Breast epithelium (tissue), 3 donors: ENCODE measurements at regions not wholly inside any gene's neighbourhood (a gene's known extent, or its start where the extent isn't known, plus 50 kb on each side); places are given as distances from the start of the nearest gene placed in this dataset.

Source experiments
- POLR2AphosphoS5 ChIP-seq, 3 donors: sonication (generic); formaldehyde crosslinking; IDR thresholded peaks; one replicate each; pipeline ENCODE4 v1.6.1; 2017; ENCODE audit warnings: antibody characterized with exemption in 3 of 3
- TF ChIP-seq, protein P1 (sequence below), 3 donors: fragments of 450-650 bp; IDR thresholded peaks; one replicate each; pipeline ENCODE4 v1.5.1; 2016 to 2017; ENCODE audit warnings: antibody characterized with exemption in 3 of 3, mild to moderate bottlenecking in 3 of 3, moderate library complexity in 3 of 3

DNA sequence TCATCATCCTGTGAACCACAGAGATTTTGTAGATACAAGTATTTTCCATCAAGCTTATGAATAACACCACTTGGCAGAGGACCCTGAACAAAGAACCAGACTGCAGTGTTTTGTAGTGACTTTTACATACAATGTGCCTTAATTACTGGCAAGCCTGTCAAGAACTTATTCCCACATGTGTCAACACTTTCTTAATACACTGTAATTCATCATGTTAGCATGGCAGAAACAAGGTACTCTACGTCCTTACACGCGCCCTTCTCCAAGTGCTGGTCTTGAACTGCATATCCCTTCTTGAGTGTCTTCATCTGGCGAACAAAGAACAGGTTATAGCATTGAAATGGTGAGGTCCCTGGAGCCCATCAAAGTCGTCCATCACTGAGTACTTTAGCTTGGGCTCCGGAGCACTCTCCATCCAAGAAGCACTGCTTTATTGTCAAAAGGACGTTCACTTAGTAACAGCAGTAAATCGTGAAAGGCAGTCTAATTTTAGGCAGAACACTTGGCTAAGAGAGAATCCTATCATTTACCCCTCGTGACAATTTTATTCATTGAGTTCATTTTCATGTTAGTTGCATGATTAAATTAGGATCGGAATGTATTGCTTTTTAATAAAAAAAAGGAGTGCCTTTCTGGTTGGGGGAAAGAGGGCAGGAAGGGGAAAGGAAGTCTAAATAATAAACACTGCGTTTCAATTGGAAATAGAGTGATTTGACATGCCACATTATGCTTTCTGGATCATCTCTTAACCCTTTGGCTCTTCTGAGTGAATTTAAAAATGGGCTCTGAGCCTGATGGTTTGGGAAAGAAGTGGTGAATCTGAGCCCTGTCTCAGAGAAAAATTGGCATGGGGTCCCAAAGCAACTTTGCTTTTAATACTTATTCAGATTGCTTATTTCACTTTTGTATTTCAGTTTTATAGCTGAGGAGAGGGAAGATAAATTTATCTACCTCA lies 376.1 kb downstream of the DLEU7 start:
- no peak for TF ChIP-seq POLR2AphosphoS5 (IDR thresholded peaks at IDR 0.05)
- TF ChIP-seq, protein P1, sequence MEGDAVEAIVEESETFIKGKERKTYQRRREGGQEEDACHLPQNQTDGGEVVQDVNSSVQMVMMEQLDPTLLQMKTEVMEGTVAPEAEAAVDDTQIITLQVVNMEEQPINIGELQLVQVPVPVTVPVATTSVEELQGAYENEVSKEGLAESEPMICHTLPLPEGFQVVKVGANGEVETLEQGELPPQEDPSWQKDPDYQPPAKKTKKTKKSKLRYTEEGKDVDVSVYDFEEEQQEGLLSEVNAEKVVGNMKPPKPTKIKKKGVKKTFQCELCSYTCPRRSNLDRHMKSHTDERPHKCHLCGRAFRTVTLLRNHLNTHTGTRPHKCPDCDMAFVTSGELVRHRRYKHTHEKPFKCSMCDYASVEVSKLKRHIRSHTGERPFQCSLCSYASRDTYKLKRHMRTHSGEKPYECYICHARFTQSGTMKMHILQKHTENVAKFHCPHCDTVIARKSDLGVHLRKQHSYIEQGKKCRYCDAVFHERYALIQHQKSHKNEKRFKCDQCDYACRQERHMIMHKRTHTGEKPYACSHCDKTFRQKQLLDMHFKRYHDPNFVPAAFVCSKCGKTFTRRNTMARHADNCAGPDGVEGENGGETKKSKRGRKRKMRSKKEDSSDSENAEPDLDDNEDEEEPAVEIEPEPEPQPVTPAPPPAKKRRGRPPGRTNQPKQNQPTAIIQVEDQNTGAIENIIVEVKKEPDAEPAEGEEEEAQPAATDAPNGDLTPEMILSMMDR (IDR thresholded peaks at IDR 0.05) = no peak
